ENCODE measurements at regions not wholly inside any gene's neighbourhood (a gene's known extent, or its start where the extent isn't known, plus 50 kb on each side); places are given as distances from the start of the nearest gene placed in this dataset.

- TF ChIP-seq CTCF (optimal IDR thresholded peaks at IDR 0.05 in 1 of 3, IDR thresholded peaks at IDR 0.05 in 1 of 3, conservative IDR thresholded peaks at IDR 0.05 in 1 of 3; ENCODE audit: extremely low read depth in 1 of 3, insufficient read depth in 2 of 3, low read length in 3 of 3) (no peak), EZH2 (IDR thresholded peaks at IDR 0.05; ENCODE audit: low read length) (no peak)
- no peaks in the 10 kb centered on the region for H3K9me3 ChIP-seq (ENCODE audit: control insufficient read depth, low read depth, low read length)
- no peaks in the 10 kb centered on the region for H3K36me3 ChIP-seq (ENCODE audit: control insufficient read depth in 2 of 2, extremely low read depth in 1 of 2, insufficient read depth in 2 of 2, low read length in 2 of 2)
- DNase-seq (ENCODE audit: low read depth, low spot score) (no peak), FAIRE-seq (no peak)
- no peak overlapping the region for H2AFZ ChIP-seq (ENCODE audit: control insufficient read depth, low read length)
- H3K27ac ChIP-seq (ENCODE audit: control insufficient read depth, insufficient read depth, low read length), result no peak overlapping the region
- dilution Hi-C loops (cut with MboI; ENCODE audit: extremely low pct_ligation_motif_present, low sequenced_read_pairs), result no loop called here
- no peaks in the 10 kb centered on the region for H3K9me1 ChIP-seq (ENCODE audit: control insufficient read depth, extremely low read depth, insufficient read depth, low read length)
- H3K79me2 ChIP-seq (ENCODE audit: control insufficient read depth, insufficient read depth, low read length), result no peaks in the 10 kb centered on the region
- no peak overlapping the region for H3K4me3 ChIP-seq (ENCODE audit: control insufficient read depth in 2 of 3, extremely low read depth in 1 of 3, insufficient read depth in 2 of 3, low read depth in 1 of 3, low read length in 3 of 3)
- H3K4me1 ChIP-seq (ENCODE audit: control insufficient read depth, extremely low read depth, insufficient read depth, low read length), result no peaks in the 10 kb centered on the region
- no peak overlapping the region for H3K4me2 ChIP-seq (ENCODE audit: control insufficient read depth, extremely low read depth, insufficient read depth, low read depth, low read length)
- H4K20me1 ChIP-seq (ENCODE audit: control insufficient read depth, extremely low read depth, insufficient read depth, low read length), result no peaks in the 10 kb centered on the region
- no peak overlapping the region for H3K9ac ChIP-seq (ENCODE audit: control insufficient read depth, extremely low read depth, insufficient read depth, low read length)
- H3K27me3 ChIP-seq (ENCODE audit: control insufficient read depth, extremely low read depth, insufficient read depth, low read length), result peaks cover 6% of the 10 kb centered on the region
These were observed 58.6 kb downstream of the FOXA2 start for GRCh38 chr20:22525821-22526220.

- Histone ChIP-seq H2AFZ (ENCODE audit: control insufficient read depth, low read length) (no peak overlapping the region), H3K4me1 (ENCODE audit: control insufficient read depth, extremely low read depth, insufficient read depth, low read length) (no peaks in the 10 kb centered on the region), H3K4me3 (ENCODE audit: control insufficient read depth in 2 of 3, extremely low read depth in 1 of 3, insufficient read depth in 2 of 3, low read depth in 1 of 3, low read length in 3 of 3) (no peak overlapping the region), H3K36me3 (ENCODE audit: control insufficient read depth in 2 of 2, extremely low read depth in 1 of 2, insufficient read depth in 2 of 2, low read length in 2 of 2) (no peaks in the 10 kb centered on the region), H4K20me1 (ENCODE audit: control insufficient read depth, extremely low read depth, insufficient read depth, low read length) (no peaks in the 10 kb centered on the region), H3K27ac (ENCODE audit: control insufficient read depth, insufficient read depth, low read length) (no peak overlapping the region), H3K9me3 (ENCODE audit: control insufficient read depth, low read depth, low read length) (no peaks in the 10 kb centered on the region), H3K9ac (ENCODE audit: control insufficient read depth, extremely low read depth, insufficient read depth, low read length) (no peak overlapping the region), H3K79me2 (ENCODE audit: control insufficient read depth, insufficient read depth, low read length) (no peaks in the 10 kb centered on the region), H3K27me3 (ENCODE audit: control insufficient read depth, extremely low read depth, insufficient read depth, low read length) (peaks cover 6% of the 10 kb centered on the region), H3K9me1 (ENCODE audit: control insufficient read depth, extremely low read depth, insufficient read depth, low read length) (no peaks in the 10 kb centered on the region), H3K4me2 (ENCODE audit: control insufficient read depth, extremely low read depth, insufficient read depth, low read depth, low read length) (no peak overlapping the region)
- no peak for DNase-seq (ENCODE audit: low read depth, low spot score)
- TF ChIP-seq CTCF (optimal IDR thresholded peaks at IDR 0.05 in 1 of 3, IDR thresholded peaks at IDR 0.05 in 1 of 3, conservative IDR thresholded peaks at IDR 0.05 in 1 of 3; ENCODE audit: extremely low read depth in 1 of 3, insufficient read depth in 2 of 3, low read length in 3 of 3) (no peak), EZH2 (IDR thresholded peaks at IDR 0.05; ENCODE audit: low read length) (no peak)
- dilution Hi-C loops (cut with MboI; ENCODE audit: extremely low pct_ligation_motif_present, low sequenced_read_pairs), result no loop called here
- no peak for FAIRE-seq
These were observed 59.1 kb downstream of the FOXA2 start for GRCh38 chr20:22525069-22525820.
